ENCODE measurements at regions not wholly inside any gene's neighbourhood (a gene's known extent, or its start where the extent isn't known, plus 50 kb on each side); places are given as distances from the start of the nearest gene placed in this dataset.

GRCh38 chr11:92125321-92125720 lies 99.3 kb upstream of the FAT3 start:
- POLR2A ChIA-PET (ENCODE audit: unreplicated experiment) = no interaction called here
- no peak overlapping the region for H2BK120ac ChIP-seq (ENCODE audit: low read depth, low read length)
- no peaks in the 10 kb centered on the region for H3K36me3 ChIP-seq (ENCODE audit: control insufficient read depth, insufficient read depth, low read length)
- H3K9ac ChIP-seq (ENCODE audit: low read depth, low read length) = no peak overlapping the region
- intact Hi-C loops (cut with micrococcal nuclease) = no loop called here
- H3K4ac ChIP-seq (ENCODE audit: low read depth, low read length) = no peak overlapping the region
- H2BK20ac ChIP-seq (ENCODE audit: low read depth, low read length) = no peak overlapping the region
- no peak overlapping the region for H3K27ac ChIP-seq (ENCODE audit: insufficient read depth, low read length)
- H3K9me1 ChIP-seq (ENCODE audit: insufficient read depth, low read length) = no peaks in the 10 kb centered on the region
- H3K18ac ChIP-seq (ENCODE audit: low read depth, low read length) = no peak overlapping the region
- H4K5ac ChIP-seq (ENCODE audit: low read depth, low read length) = no peak overlapping the region
- BruUV-seq (replicated peaks) = no TSS peak
- H2BK15ac ChIP-seq (ENCODE audit: low read depth, low read length) = no peak overlapping the region
- DNase-seq (no peak), ATAC-seq (ENCODE audit: low read depth) (no peak)
- no peak overlapping the region for H2AK9ac ChIP-seq (replicated peaks; ENCODE audit: low read depth, low read length, poor library complexity)
- H3K27me3 ChIP-seq (ENCODE audit: control insufficient read depth, insufficient read depth, low read length) = no peaks in the 10 kb centered on the region
- H3K4me3 ChIP-seq (ENCODE audit: insufficient read depth, low read depth, low read length) = no peak overlapping the region
- H4K8ac ChIP-seq (ENCODE audit: low read depth in 2 of 2, low read length in 2 of 2) = no peak overlapping the region
- H3K56ac ChIP-seq (ENCODE audit: extremely low read depth, insufficient read depth, low read length) = no peak overlapping the region
- H2BK5ac ChIP-seq (ENCODE audit: low read depth, low read length, poor library complexity, severe bottlenecking) = no peak overlapping the region
- in situ Hi-C loops (cut with MboI; ENCODE audit: low sequenced_read_pairs) = no loop called here
- H2AFZ ChIP-seq (replicated peaks; ENCODE audit: low read length, poor library complexity) = no peak overlapping the region
- no peaks in the 10 kb centered on the region for H4K20me1 ChIP-seq (ENCODE audit: insufficient read depth, low read length)
- dilution Hi-C loops (cut with HindIII; ENCODE audit: low sequenced_read_pairs, unreplicated experiment) = no loop called here
- no peak overlapping the region for H3K23ac ChIP-seq (ENCODE audit: low read depth, low read length)
- no peak overlapping the region for H4K91ac ChIP-seq (ENCODE audit: insufficient read depth, low read depth, low read length)
- H3K4me1 ChIP-seq (ENCODE audit: control insufficient read depth, insufficient read depth, low read length) = no peaks in the 10 kb centered on the region
- H3K79me1 ChIP-seq (ENCODE audit: low read depth in 1 of 2, low read length in 2 of 2) = no peaks in the 10 kb centered on the region
- no peak overlapping the region for H3K4me2 ChIP-seq (ENCODE audit: low read depth, low read length)
- no peak for TF ChIP-seq CTCF (conservative IDR thresholded peaks at IDR 0.05; ENCODE audit: low read depth, low read length)
- no peak overlapping the region for H2AK5ac ChIP-seq (ENCODE audit: low read depth, low read length)
- peaks cover under 1% of the 10 kb centered on the region; the same call in 1 of the 2 replicates for H3K9me3 ChIP-seq (ENCODE audit: control insufficient read depth, insufficient read depth, low read length)
- H3K14ac ChIP-seq (replicated peaks; ENCODE audit: low read depth, low read length) = no peak overlapping the region
- CTCF ChIA-PET = no interaction called here

Data from IMR-90 (cell line).